ENCODE measurements at regions not wholly inside any gene's neighbourhood (a gene's known extent, or its start where the extent isn't known, plus 50 kb on each side); places are given as distances from the start of the nearest gene placed in this dataset.

GRCh38 chr4:188534917-188535316 is 395.7 kb downstream of the TRIML1 start:
- no peak for TF ChIP-seq CTCF (conservative IDR thresholded peaks at IDR 0.05 in 1 of 2, IDR thresholded peaks at IDR 0.05 in 1 of 2; ENCODE audit: low read depth in 1 of 2, low read length in 2 of 2)
- TF ChIP-seq EZH2 (IDR thresholded peaks at IDR 0.05; ENCODE audit: low read length, missing control alignments) = no peak

Measured in fibroblast of lung (primary cell).